IPS-15b (cell line): ENCODE measurements at regions not wholly inside any gene's neighbourhood (a gene's known extent, or its start where the extent isn't known, plus 50 kb on each side); places are given as distances from the start of the nearest gene placed in this dataset.

Experiments used
- H3K27me3 ChIP-seq: one replicate; pipeline ENCODE4 v1.6.1; 2013; ENCODE audit warnings: low read length; ENCODE audit not compliant: control insufficient read depth, insufficient read depth
- H3K36me3 ChIP-seq: one replicate; pipeline ENCODE4 v1.6.1; 2013; ENCODE audit warnings: low read length; ENCODE audit not compliant: control insufficient read depth, insufficient read depth
- H3K4me1 ChIP-seq: one replicate; pipeline ENCODE4 v1.6.1; 2013; ENCODE audit warnings: mild to moderate bottlenecking, low read length; ENCODE audit not compliant: control insufficient read depth, insufficient read depth
- H3K4me3 ChIP-seq: one replicate; pipeline ENCODE4 v1.5.1; 2013; ENCODE audit warnings: low read depth, low read length
- H3K9ac ChIP-seq: one replicate; pipeline ENCODE4 v1.6.1; 2013; ENCODE audit warnings: low read depth, mild to moderate bottlenecking, low read length
- H3K9me3 ChIP-seq: one replicate; pipeline ENCODE4 v1.6.1; 2013; ENCODE audit warnings: mild to moderate bottlenecking, low read length; ENCODE audit not compliant: control insufficient read depth, insufficient read depth

- Histone ChIP-seq H3K9me3 (no peaks in the 10 kb centered on the region), H3K36me3 (no peaks in the 10 kb centered on the region), H3K4me1 (no peaks in the 10 kb centered on the region), H3K9ac (no peak overlapping the region), H3K4me3 (no peak overlapping the region), H3K27me3 (no peaks in the 10 kb centered on the region)
Measured at GRCh38 chr20:60819511-60819910, 432.6 kb upstream of the CDH4 start.

DNA sequence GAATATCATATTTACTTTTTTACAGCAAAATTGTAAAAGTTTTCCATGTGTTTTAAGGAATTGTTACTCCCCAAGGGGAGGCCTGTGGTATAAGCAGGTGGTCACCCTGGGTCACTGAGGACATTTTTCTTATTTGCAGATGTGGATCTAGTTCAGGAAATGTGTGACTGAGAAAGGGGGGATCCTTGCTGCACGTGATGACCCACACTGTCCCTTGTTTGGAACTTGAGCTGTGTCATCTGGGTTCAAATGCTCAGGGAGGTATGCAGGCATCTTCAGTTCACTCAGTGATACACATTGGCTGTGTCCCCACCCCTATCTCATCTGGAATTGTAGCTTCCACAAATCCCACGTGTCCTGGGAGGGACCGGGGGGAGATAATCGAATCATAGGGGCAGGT lies 431.9 kb upstream of the CDH4 start:
- Histone ChIP-seq H3K4me1 (no peaks in the 10 kb centered on the region), H3K36me3 (no peaks in the 10 kb centered on the region), H3K9me3 (no peaks in the 10 kb centered on the region), H3K9ac (no peak overlapping the region), H3K4me3 (no peak overlapping the region), H3K27me3 (no peaks in the 10 kb centered on the region)

GRCh38 chr20:60820918-60821317 lies 431.1 kb upstream of the CDH4 start:
- H3K27me3 ChIP-seq = no peaks in the 10 kb centered on the region
- no peaks in the 10 kb centered on the region for H3K36me3 ChIP-seq
- no peak overlapping the region for H3K9ac ChIP-seq
- H3K4me3 ChIP-seq = no peak overlapping the region
- H3K9me3 ChIP-seq = no peaks in the 10 kb centered on the region
- no peaks in the 10 kb centered on the region for H3K4me1 ChIP-seq

DNA sequence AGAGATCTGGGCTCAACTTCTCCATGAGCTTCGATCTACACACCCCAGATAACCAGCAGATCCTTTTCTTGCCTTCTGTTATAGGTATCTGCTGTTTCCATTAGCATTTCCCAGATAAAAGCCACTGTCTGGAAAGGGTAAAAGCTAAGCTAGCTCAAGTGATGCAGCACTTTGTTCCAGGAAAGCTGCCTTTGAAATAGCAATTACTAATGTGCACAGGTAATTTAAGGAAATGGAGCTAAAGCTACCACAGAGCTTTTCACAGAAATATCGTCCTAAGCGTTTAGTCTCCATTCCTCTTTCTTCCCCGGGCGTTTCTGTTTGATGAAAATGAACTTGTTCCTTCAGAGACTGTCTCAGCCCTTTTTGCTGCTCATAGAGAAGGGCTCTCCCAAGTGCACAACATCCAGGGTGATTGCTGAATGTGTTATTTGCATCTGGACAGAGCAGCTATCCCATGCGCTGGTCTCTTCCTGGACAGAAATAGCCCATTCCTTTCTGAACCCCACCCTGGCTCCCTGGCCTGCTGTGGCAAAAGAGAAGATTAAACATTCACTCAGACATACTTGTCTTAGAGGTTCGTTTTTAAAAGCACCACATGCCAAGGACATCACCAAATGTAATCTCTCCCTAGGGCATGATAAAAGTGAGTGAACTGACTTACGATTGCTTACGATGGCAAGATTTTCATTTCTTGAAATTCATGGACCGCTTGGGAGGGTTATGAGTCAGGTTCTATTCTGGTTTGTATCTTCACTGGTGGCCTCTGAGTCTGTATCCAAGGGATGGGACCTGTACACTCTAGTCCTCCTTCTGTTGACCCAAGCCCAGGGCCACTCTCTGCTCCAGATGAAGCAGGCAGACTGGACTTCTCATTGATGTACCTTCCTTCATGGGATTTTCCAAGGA lies 429.1 kb upstream of the CDH4 start:
- no peaks in the 10 kb centered on the region for H3K4me1 ChIP-seq
- no peaks in the 10 kb centered on the region for H3K27me3 ChIP-seq
- H3K9me3 ChIP-seq = no peaks in the 10 kb centered on the region
- no peak overlapping the region for H3K4me3 ChIP-seq
- no peaks in the 10 kb centered on the region for H3K36me3 ChIP-seq
- H3K9ac ChIP-seq = no peak overlapping the region

DNA sequence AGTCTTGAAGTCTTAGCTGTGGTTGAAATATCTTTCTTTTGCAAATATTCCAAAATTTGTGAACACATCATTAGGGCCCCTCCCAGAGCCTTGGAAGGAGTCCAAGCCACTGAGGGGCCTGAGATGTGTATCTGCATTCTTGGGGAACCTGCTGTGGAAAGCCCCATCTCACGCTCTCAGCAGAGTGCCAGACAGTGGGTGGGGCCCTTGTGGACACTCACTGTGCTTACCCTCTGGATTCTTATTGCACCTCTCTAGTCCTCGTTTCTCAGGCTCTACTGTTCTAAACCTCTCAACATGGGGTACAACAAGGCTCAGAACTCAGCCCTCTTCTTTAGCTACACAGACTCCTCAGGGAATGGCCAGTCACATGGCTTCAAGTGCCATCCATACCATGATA lies 416.2 kb upstream of the CDH4 start:
- Histone ChIP-seq H3K9me3 (no peaks in the 10 kb centered on the region), H3K27me3 (peaks cover 2% of the 10 kb centered on the region), H3K9ac (no peak overlapping the region), H3K4me1 (no peaks in the 10 kb centered on the region), H3K36me3 (no peaks in the 10 kb centered on the region), H3K4me3 (no peak overlapping the region)

- no peak overlapping the region for H3K9ac ChIP-seq
- no peaks in the 10 kb centered on the region for H3K9me3 ChIP-seq
- H3K4me1 ChIP-seq = no peaks in the 10 kb centered on the region
- peaks cover 2% of the 10 kb centered on the region for H3K27me3 ChIP-seq
- no peak overlapping the region for H3K4me3 ChIP-seq
- H3K36me3 ChIP-seq = no peaks in the 10 kb centered on the region
Measured at GRCh38 chr20:60837173-60837770, 414.8 kb upstream of the CDH4 start.

GRCh38 chr20:60838297-60838696 lies 413.8 kb upstream of the CDH4 start:
- no peak overlapping the region for H3K4me3 ChIP-seq
- no peak overlapping the region for H3K9ac ChIP-seq
- H3K9me3 ChIP-seq = no peaks in the 10 kb centered on the region
- H3K4me1 ChIP-seq = no peaks in the 10 kb centered on the region
- H3K27me3 ChIP-seq = peaks cover 2% of the 10 kb centered on the region
- H3K36me3 ChIP-seq = no peaks in the 10 kb centered on the region

GRCh38 chr20:60840971-60841370 lies 411.1 kb upstream of the CDH4 start:
- Histone ChIP-seq H3K4me3 (no peak overlapping the region), H3K36me3 (no peaks in the 10 kb centered on the region), H3K27me3 (peaks cover 2% of the 10 kb centered on the region), H3K4me1 (peaks cover 3% of the 10 kb centered on the region), H3K9ac (no peak overlapping the region), H3K9me3 (no peaks in the 10 kb centered on the region)

DNA sequence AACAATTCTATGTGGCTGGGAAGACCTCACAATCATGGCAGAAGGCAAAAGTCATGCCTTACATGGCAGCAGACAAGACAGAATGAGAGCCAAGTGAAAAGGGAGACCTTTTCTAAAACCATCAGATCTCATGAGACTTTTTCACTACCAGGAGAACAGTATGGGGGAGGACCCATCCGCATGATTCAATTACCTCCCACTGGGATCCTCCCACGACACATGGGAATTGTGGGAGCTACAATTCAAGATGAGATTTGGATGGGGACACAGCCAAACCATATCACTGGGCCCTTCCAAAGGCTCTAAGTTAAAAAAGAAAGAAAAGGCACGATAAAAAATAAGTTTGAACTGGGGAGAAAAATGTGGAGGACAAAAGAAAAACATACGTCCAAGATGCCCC lies 406.9 kb upstream of the CDH4 start:
- peaks cover 3% of the 10 kb centered on the region for H3K4me1 ChIP-seq
- H3K9ac ChIP-seq = no peak overlapping the region
- no peaks in the 10 kb centered on the region for H3K27me3 ChIP-seq
- no peak overlapping the region for H3K4me3 ChIP-seq
- H3K36me3 ChIP-seq = no peaks in the 10 kb centered on the region
- H3K9me3 ChIP-seq = no peaks in the 10 kb centered on the region

DNA sequence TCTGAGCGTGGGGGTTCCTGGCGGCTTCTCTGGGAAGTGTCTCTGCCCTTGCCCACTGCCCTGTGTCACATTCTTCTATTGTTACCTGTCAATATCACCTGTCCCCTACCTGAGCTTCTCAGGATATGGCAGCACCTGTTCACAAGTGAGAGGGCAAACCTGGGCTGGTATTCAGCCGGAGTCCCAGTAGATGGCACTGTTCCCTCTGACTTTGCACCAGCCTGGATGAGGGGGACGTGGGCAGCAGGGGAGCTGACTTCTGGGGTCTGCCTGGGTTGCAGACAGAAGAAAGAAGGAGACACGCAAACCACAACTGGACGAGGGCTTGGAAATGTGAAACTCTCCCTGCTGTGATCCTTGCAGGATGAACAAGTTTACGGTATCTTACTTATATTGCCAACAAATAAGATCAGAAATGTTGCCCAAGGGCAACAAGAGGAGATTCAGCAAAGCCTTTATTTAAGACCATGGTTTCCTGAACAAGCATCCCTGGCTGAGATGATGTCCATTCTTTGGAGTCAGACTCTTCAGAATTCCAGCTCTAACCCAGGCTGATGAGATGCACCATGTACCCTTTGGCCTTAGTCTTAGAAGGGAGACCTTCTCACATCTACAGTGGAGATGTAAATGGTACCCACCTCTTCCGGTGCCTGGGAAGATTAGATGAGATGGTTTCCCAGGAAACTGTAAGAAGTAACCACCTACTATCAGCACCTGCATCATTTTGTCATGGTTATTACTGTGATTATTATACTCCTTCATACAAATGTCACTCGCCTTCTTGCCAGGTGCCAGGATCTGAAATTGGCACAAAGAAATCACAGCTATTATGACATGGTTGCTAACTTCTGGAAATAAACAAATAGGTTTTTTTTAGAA lies 400.0 kb upstream of the CDH4 start:
- H3K4me1 ChIP-seq = no peaks in the 10 kb centered on the region
- H3K9ac ChIP-seq = no peak overlapping the region
- H3K9me3 ChIP-seq = no peaks in the 10 kb centered on the region
- H3K36me3 ChIP-seq = no peaks in the 10 kb centered on the region
- no peaks in the 10 kb centered on the region for H3K27me3 ChIP-seq
- no peak overlapping the region for H3K4me3 ChIP-seq

- H3K27me3 ChIP-seq = no peaks in the 10 kb centered on the region
- no peak overlapping the region for H3K9ac ChIP-seq
- no peaks in the 10 kb centered on the region for H3K4me1 ChIP-seq
- no peaks in the 10 kb centered on the region for H3K36me3 ChIP-seq
- H3K4me3 ChIP-seq = no peak overlapping the region
- no peaks in the 10 kb centered on the region for H3K9me3 ChIP-seq
Measured at GRCh38 chr20:60857708-60858107, 394.4 kb upstream of the CDH4 start.
